GM12873 (cell line): ENCODE measurements at regions not wholly inside any gene's neighbourhood (a gene's known extent, or its start where the extent isn't known, plus 50 kb on each side); places are given as distances from the start of the nearest gene placed in this dataset.

Experiments used
- TF ChIP-seq, protein P1 (sequence below): IDR thresholded peaks from 2 replicates; pipeline ENCODE4 v1.5.1; 2012; ENCODE audit warnings: low read depth, mild to moderate bottlenecking, moderate library complexity, low read length, control low read depth; ENCODE audit not compliant: insufficient read depth; ENCODE audit errors: missing control alignments

DNA sequence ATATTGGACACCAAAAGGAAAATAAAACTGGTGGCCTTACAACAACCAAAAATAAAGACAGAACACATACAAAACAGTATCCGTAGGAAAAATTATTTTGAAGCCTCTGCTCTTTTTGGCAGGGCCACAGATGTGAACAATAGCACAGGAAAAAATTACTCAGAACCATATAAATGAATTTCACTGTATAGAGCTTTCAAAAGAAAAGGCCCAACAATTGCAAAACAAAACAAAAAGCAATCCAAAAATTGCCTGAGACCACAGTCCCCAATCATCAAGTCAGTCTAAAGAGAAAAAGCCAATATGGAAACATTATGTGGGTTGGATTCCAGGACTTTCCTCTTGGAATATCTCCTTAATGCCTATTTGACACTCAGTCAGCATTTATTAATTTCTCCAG is 243.8 kb downstream of the CEMIP2 start:
- TF ChIP-seq, protein P1, sequence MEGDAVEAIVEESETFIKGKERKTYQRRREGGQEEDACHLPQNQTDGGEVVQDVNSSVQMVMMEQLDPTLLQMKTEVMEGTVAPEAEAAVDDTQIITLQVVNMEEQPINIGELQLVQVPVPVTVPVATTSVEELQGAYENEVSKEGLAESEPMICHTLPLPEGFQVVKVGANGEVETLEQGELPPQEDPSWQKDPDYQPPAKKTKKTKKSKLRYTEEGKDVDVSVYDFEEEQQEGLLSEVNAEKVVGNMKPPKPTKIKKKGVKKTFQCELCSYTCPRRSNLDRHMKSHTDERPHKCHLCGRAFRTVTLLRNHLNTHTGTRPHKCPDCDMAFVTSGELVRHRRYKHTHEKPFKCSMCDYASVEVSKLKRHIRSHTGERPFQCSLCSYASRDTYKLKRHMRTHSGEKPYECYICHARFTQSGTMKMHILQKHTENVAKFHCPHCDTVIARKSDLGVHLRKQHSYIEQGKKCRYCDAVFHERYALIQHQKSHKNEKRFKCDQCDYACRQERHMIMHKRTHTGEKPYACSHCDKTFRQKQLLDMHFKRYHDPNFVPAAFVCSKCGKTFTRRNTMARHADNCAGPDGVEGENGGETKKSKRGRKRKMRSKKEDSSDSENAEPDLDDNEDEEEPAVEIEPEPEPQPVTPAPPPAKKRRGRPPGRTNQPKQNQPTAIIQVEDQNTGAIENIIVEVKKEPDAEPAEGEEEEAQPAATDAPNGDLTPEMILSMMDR: no peak

DNA sequence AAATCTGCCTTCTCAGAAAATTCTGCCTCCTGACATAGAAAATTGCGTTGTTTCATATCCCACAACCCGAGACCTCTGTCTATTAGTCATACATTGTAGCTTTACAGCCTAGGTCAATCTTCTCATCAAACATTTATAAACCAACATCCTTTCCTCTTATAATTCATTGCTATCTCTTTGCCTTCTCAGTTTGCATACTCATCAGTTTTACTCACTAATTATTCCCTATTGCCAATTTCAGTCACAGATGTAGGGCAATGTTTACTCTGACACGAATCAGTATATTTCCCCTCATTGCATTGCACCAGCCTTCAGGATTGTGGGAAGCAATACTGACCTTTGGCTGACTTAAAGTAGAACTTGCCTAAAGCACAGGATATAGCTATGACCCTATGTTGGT is 247.2 kb downstream of the CEMIP2 start:
- TF ChIP-seq, protein P1: no peak

DNA sequence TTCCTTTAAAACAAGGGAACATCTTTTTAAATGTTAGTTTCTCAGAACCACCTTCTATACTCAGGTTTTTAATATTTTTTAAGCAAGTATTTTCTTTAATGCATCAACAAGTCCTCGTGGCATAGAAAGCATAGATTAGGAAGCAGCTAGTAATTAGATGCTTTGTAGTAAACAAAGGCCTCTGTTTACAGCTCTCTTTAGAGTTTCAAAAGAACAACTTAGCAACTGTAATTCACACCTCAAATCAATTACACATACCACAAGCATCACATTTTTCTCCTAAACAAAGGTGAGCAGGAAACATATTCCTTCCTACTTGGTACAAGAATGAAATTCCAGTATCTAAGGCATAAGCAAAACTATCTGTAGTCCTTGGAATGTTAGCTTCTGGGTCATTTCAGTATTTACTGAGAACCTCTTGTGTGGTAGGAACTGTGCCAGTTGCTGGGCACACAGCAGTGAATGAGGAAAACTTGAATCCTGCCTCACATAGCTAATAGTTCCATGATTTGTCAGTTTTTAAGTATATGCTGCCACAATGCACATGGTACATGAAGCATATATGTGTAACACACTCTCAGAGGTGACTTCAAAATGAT is 249.1 kb downstream of the CEMIP2 start:
- TF ChIP-seq, protein P1: no peak

DNA sequence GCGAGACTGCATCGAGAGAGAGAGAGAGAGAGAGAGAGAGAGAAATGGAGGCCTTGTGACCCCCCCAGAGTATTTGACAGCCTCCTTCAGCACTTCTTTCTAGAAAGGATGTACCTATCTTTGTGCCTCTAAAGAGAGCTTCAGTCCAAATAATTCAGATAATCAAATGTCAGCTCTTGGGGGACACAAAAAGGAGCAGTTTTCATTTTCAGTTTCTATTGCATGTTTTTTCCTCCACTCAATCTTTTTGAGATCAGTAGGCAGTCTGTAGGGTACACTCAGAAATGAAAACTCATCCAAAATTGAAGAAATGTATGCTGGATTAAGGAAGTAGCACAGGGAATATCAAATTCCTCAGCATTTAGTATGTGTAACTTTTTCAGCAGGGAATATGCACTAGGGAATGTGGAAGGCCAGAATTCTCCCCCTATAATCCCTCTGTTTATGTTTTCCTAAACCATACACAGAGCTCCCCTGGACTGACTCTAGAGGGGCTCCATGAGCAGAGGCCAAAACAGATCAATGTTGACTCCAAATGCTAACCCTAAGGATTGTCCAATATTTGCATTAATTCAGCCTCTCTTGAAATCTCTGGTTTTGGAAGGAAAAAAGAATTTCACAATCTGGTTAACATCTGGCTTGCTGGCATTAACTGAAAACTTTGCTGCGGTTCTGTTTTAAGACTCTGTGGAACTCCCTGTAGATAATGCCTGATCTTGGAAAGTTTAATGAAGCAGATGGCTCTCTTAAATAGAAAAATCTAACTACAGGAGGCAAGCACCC is 250.1 kb downstream of the CEMIP2 start:
- TF ChIP-seq, protein P1: no peak

DNA sequence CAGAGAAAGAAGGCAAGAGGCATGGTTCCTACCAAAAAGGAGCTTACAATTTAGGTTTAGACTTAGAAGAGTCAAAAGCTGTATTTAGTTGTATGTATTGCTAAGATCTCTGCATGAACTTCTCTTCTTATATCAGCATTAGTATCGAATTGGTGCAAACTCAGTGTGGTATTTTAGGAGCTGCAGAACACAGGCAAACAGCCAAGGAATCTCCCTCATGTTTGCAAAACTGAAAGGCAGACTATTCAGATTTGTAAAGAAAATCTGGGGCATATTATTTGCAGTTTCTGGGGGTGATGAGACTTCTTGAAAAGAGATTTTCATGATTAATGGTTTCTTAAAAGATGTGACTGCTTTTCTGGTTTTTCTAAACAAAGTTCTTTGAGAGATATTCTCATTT is 252.7 kb downstream of the CEMIP2 start:
- TF ChIP-seq, protein P1: no peak

DNA sequence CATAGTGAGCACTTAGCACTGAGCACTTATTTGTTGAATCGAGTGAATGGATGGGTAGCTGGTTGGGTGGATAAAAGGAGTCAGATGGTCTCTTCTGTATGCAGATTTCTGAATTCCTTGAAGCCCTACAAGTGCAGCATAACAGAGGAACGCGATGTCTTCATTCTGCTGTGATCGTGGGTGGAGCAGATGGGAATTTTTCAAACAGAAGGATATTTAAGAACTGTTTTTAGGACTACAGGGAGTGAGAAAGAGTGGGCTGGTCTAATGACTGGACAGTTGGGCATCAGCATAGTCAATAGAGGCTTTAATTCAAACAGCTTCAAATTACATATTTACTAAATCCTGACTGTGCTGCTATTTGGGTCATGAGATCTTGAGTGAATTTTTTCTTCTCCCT is 253.2 kb downstream of the CEMIP2 start:
- TF ChIP-seq, protein P1: no peak

DNA sequence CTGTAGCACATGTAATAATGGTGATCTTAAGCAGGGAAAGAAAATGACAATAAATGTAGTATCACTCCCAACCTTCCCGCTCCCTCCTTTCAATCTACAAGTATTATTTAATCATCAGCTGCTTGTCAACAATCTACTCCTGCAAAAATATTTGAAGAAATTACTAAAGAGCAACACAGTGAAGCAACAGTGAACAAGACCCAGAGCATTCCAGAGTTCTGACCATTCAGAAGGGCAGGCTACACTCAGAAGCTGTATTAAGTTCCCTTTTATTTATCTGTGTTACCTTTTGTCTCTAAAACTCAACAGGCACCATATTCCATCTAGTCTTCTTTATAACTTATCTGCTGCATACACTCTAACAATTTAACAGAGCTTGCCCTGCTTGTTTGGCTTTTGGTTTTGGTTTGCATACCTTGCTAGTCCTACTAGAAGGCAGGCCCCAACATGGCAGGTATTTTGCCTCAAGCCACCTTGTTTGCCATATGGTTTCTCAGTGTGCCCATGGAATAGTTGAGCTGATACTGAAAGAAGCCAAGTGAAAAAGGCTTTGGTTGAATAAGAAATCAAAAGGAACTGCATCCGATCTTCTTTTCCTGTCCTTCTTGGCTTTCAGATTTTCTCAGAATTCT is 253.9 kb downstream of the CEMIP2 start:
- TF ChIP-seq, protein P1: no peak
